RWPE2 (cell line): ENCODE measurements at regions not wholly inside any gene's neighbourhood (a gene's known extent, or its start where the extent isn't known, plus 50 kb on each side); places are given as distances from the start of the nearest gene placed in this dataset.

Experiments used
- ATAC-seq: fragments of 200-7000 bp; cut with Tn5 transposase; 3 replicates; pipeline ENCODE4 v1.9.1; 2021; ENCODE audit warnings: low read depth
- DNase-seq: peaks from one replicate; pipeline ENCODE4 v3.0.0-alpha.2; 2020; ENCODE audit warnings: low spot score
- H3K27ac ChIP-seq: fragments of 450-650 bp; 2 replicates; pipeline ENCODE4 v1.5.1; 2017; ENCODE audit warnings: mild to moderate bottlenecking; ENCODE audit not compliant: poor library complexity, severe bottlenecking
- H3K27me3 ChIP-seq: fragments of 250-450 bp; sonication (Bioruptor Pico); 2 replicates; pipeline ENCODE4 v1.5.1; 2021; ENCODE audit warnings: mild to moderate bottlenecking, moderate library complexity; ENCODE audit not compliant: insufficient read depth, poor library complexity, severe bottlenecking
- H3K36me3 ChIP-seq: fragments of 250-450 bp; sonication (Bioruptor Pico); 2 replicates; pipeline ENCODE4 v1.5.1; 2020; ENCODE audit warnings: low read depth, mild to moderate bottlenecking, moderate library complexity
- H3K4me1 ChIP-seq: fragments of 250-450 bp; sonication (Bioruptor Pico); 2 replicates; pipeline ENCODE4 v1.5.1; 2021; ENCODE audit warnings: mild to moderate bottlenecking, moderate library complexity; ENCODE audit not compliant: insufficient read depth, poor library complexity, severe bottlenecking
- H3K4me3 ChIP-seq: fragments of 250-450 bp; sonication (Bioruptor Pico); 2 replicates; pipeline ENCODE4 v1.5.1; 2021; ENCODE audit warnings: mild to moderate bottlenecking, moderate library complexity; ENCODE audit not compliant: severe bottlenecking
- H3K9me3 ChIP-seq: fragments of 250-450 bp; sonication (Bioruptor Pico); 2 replicates; pipeline ENCODE4 v1.5.1; 2021; ENCODE audit warnings: mild to moderate bottlenecking, moderate library complexity; ENCODE audit not compliant: severe bottlenecking
- CTCF ChIP-seq: fragments of 450-650 bp; IDR thresholded peaks from one replicate; pipeline ENCODE4 v1.5.1; 2017; ENCODE audit warnings: mild to moderate bottlenecking, moderate library complexity; ENCODE audit not compliant: poor library complexity, severe bottlenecking

GRCh38 chr4:141410839-141411238 is 190.1 kb downstream of the ZNF330 start:
- H3K4me1 ChIP-seq, result no peaks in the 10 kb centered on the region
- no peak overlapping the region for H3K4me3 ChIP-seq
- H3K27me3 ChIP-seq, result no peaks in the 10 kb centered on the region
- no peaks in the 10 kb centered on the region for H3K9me3 ChIP-seq
- H3K27ac ChIP-seq, result no peak overlapping the region
- H3K36me3 ChIP-seq, result no peaks in the 10 kb centered on the region
- DNase-seq (no peak), ATAC-seq (no peak)
- TF ChIP-seq CTCF, result no peak

- no peak for DNase-seq
- Histone ChIP-seq H3K36me3 (no peaks in the 10 kb centered on the region), H3K27ac (no peak overlapping the region), H3K4me3 (no peak overlapping the region), H3K4me1 (no peaks in the 10 kb centered on the region), H3K9me3 (no peaks in the 10 kb centered on the region), H3K27me3 (no peaks in the 10 kb centered on the region)
- ATAC-seq, result no peak
- no peak for TF ChIP-seq CTCF
Observed at GRCh38 chr4:141411936-141412335, 191.2 kb downstream of the ZNF330 start.

- Histone ChIP-seq H3K4me3 (no peak overlapping the region), H3K27ac (no peak overlapping the region), H3K9me3 (no peaks in the 10 kb centered on the region), H3K27me3 (no peaks in the 10 kb centered on the region), H3K4me1 (no peaks in the 10 kb centered on the region), H3K36me3 (no peaks in the 10 kb centered on the region)
- ATAC-seq (no peak), DNase-seq (no peak)
- no peak for TF ChIP-seq CTCF
Observed at GRCh38 chr4:141413366-141413765, 192.7 kb downstream of the ZNF330 start.

GRCh38 chr4:141415651-141416050 is 195.0 kb downstream of the ZNF330 start:
- no peak for TF ChIP-seq CTCF
- H3K36me3 ChIP-seq, result no peaks in the 10 kb centered on the region
- ATAC-seq, result no peak
- DNase-seq, result no peak
- H3K9me3 ChIP-seq, result no peaks in the 10 kb centered on the region
- H3K27ac ChIP-seq, result no peak overlapping the region
- no peaks in the 10 kb centered on the region for H3K27me3 ChIP-seq
- H3K4me3 ChIP-seq, result no peak overlapping the region
- H3K4me1 ChIP-seq, result no peaks in the 10 kb centered on the region

- ATAC-seq (no peak), DNase-seq (no peak)
- no peak overlapping the region for H3K27ac ChIP-seq
Observed at GRCh38 chr4:141416219-141416618, 195.5 kb downstream of the ZNF330 start.

More at GRCh38 chr4:141416219-141416618, 195.5 kb downstream of the ZNF330 start:
- H3K36me3 ChIP-seq, result no peaks in the 10 kb centered on the region
- H3K9me3 ChIP-seq, result no peaks in the 10 kb centered on the region
- H3K4me1 ChIP-seq, result no peaks in the 10 kb centered on the region
- no peak for TF ChIP-seq CTCF
- no peak overlapping the region for H3K4me3 ChIP-seq
- no peaks in the 10 kb centered on the region for H3K27me3 ChIP-seq
